GM23338 (cell line): ENCODE measurements at regions not wholly inside any gene's neighbourhood (a gene's known extent, or its start where the extent isn't known, plus 50 kb on each side); places are given as distances from the start of the nearest gene placed in this dataset.

Experiments
- CREB1 ChIP-seq: fragments of 250-450 bp; sonication (Bioruptor Pico); IDR thresholded peaks from 2 replicates; pipeline ENCODE4 v1.5.0; 2020; ENCODE audit warnings: low read depth, mild to moderate bottlenecking, moderate library complexity
- CTCF ChIP-seq, 2 experiments: fragments of 200-600 bp in 1 of 2; sonication (generic) in 1 of 2; conservative IDR thresholded peaks; 2 replicates each; pipeline versions ENCODE4 v1.5.1 to v1.6.1; 2016 to 2017; ENCODE audit warnings: antibody characterized with exemption in 2 of 2, low read depth in 2 of 2, mild to moderate bottlenecking in 2 of 2, moderate library complexity in 1 of 2
- EZH2 ChIP-seq: fragments of 200-600 bp; sonication (generic); IDR thresholded peaks from one replicate; pipeline ENCODE4 v1.8.0; 2017; ENCODE audit warnings: antibody characterized with exemption, mild to moderate bottlenecking, low read depth; ENCODE audit not compliant: unreplicated experiment
- EZH2phosphoT487 ChIP-seq: fragments of 200-600 bp; sonication (generic); IDR thresholded peaks from one replicate; pipeline ENCODE4 v1.8.1; 2018; ENCODE audit warnings: antibody characterized with exemption; ENCODE audit not compliant: unreplicated experiment
- NANOG ChIP-seq: IDR thresholded peaks from 2 replicates; pipeline ENCODE4 v1.6.1; 2016; ENCODE audit warnings: antibody characterized with exemption, borderline replicate concordance
- POLR2AphosphoS5 ChIP-seq: IDR thresholded peaks from 2 replicates; pipeline ENCODE4 v1.6.1; 2016; ENCODE audit warnings: antibody characterized with exemption, low read depth
- STAT1 ChIP-seq: IDR thresholded peaks from one replicate; pipeline ENCODE4 v1.6.1; 2016; ENCODE audit warnings: antibody characterized with exemption; ENCODE audit not compliant: unreplicated experiment
- ZNF114 ChIP-seq: fragments of 250-450 bp; sonication (Bioruptor Pico); IDR thresholded peaks from 2 replicates; pipeline ENCODE4 v1.5.0; 2020; ENCODE audit warnings: mild to moderate bottlenecking, moderate library complexity
- ZNF331 ChIP-seq: fragments of 250-450 bp; sonication (Bioruptor Pico); IDR thresholded peaks from 2 replicates; pipeline ENCODE4 v1.5.0; 2020; ENCODE audit warnings: low read depth, mild to moderate bottlenecking, moderate library complexity
- ZNF462 ChIP-seq: fragments of 250-450 bp; sonication (Bioruptor Pico); IDR thresholded peaks from 2 replicates; pipeline ENCODE4 v1.5.0; 2020; ENCODE audit warnings: mild to moderate bottlenecking, moderate library complexity

GRCh38 chr5:100276071-100276470 lies 259.1 kb upstream of the FAM174A start:
- TF ChIP-seq EZH2: no peak
- no peak for TF ChIP-seq STAT1
- no peak for TF ChIP-seq EZH2phosphoT487
- TF ChIP-seq CTCF (conservative IDR thresholded peaks at IDR 0.05; ENCODE audit: low read depth in 2 of 2): no peak
- no peak for TF ChIP-seq CREB1 (CRISPR knock-in tag)
- no peak for TF ChIP-seq NANOG
- TF ChIP-seq ZNF462 (CRISPR knock-in tag): no peak
- TF ChIP-seq POLR2AphosphoS5: no peak
- no peak for TF ChIP-seq ZNF331 (CRISPR knock-in tag)
- TF ChIP-seq ZNF114 (CRISPR knock-in tag): no peak
